ENCODE measurements at regions not wholly inside any gene's neighbourhood (a gene's known extent, or its start where the extent isn't known, plus 50 kb on each side); places are given as distances from the start of the nearest gene placed in this dataset.

DNA sequence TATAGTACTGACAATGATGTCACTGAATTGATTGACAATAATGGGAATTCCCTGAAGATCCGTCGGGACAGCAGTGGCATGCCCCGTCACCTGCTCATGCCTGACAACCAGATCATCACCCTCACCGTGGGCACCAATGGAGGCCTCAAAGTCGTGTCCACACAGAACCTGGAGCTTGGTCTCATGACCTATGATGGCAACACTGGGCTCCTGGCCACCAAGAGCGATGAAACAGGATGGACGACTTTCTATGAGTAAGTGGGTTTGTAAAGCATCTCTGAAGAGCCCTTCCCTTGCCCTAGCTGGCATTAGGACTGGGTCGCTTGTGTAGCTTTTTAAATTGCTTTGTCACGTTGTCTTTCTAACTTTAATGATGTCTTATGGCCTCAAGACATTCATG is 72.7 kb upstream of the WWC1 start:
- no peak for DNase-seq (ENCODE audit: low spot score)
- TF ChIP-seq CTCF (IDR thresholded peaks at IDR 0.05; ENCODE audit: extremely low read depth, missing control alignments) = no peak

DNA sequence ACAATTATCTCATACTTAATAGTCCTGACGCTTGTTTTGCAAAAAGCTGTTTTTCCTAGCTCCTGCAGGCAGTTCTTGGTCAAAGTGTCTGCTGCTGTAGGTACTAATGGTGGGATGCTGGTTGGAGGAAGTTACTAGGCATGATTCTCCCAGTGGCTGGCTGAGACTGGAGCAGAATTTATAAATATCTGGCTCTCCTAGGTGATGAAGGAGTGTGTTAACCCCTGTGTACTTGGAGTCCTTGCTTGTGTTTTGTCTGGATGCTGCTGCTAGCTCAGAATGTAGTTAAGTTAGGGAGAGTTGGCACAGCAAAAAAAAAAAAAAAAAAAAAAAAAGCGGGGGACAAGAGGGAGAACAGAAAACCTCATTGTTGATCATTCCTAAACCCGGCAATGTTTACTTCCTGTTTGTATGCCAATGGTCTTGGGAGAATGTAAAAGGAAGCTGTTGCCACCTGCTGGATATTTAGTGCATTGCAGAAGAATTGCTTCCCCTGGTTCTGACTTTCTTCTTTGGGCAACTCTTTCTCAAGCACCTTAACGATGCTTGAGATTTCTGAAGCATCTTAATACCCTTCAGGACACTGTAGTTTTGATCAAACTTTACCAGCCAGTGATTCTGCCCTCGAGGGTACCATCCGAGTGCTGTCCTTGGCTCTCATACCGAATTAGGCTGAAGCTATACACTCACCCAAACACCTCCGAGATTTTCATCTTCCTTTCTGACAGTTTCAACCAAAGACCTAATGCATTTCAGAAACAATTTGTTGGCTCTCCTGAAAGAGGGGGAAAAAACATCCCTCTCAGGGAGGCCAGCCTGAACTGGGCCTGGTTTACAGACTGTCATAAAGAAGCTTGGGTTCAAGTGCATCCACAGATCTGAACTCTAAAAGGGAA is 71.7 kb upstream of the WWC1 start:
- peak; percentile 82 for TF ChIP-seq CTCF (IDR thresholded peaks at IDR 0.05; ENCODE audit: extremely low read depth, missing control alignments)
- DNase-seq (ENCODE audit: low spot score) = peak; percentile 75

- no peak for DNase-seq (ENCODE audit: low spot score)
- no peak for TF ChIP-seq CTCF (IDR thresholded peaks at IDR 0.05; ENCODE audit: extremely low read depth, missing control alignments)
Observed at GRCh38 chr5:168224085-168224484, 67.4 kb upstream of the WWC1 start.

- no peak for DNase-seq (ENCODE audit: low spot score)
- no peak for TF ChIP-seq CTCF (IDR thresholded peaks at IDR 0.05; ENCODE audit: extremely low read depth, missing control alignments)
Observed at GRCh38 chr5:168226012-168226411, 65.4 kb upstream of the WWC1 start.

- no peak for DNase-seq (ENCODE audit: low spot score)
- no peak for TF ChIP-seq CTCF (IDR thresholded peaks at IDR 0.05; ENCODE audit: extremely low read depth, missing control alignments)
Observed at GRCh38 chr5:168227001-168227400, 64.4 kb upstream of the WWC1 start.

- TF ChIP-seq CTCF (IDR thresholded peaks at IDR 0.05; ENCODE audit: extremely low read depth, missing control alignments) = no peak
- peak; percentile 22 for DNase-seq (ENCODE audit: low spot score)
Observed at GRCh38 chr5:168227973-168228615, 63.4 kb upstream of the WWC1 start.

GRCh38 chr5:168228668-168229067 is 62.8 kb upstream of the WWC1 start:
- no peak for TF ChIP-seq CTCF (IDR thresholded peaks at IDR 0.05; ENCODE audit: extremely low read depth, missing control alignments)
- DNase-seq (ENCODE audit: low spot score) = no peak
